Ishikawa (cell line): ENCODE measurements at regions not wholly inside any gene's neighbourhood (a gene's known extent, or its start where the extent isn't known, plus 50 kb on each side); places are given as distances from the start of the nearest gene placed in this dataset.

Experiments
- CEBPB ChIP-seq: IDR thresholded peaks from 2 replicates; pipeline ENCODE4 v1.6.1; 2012
- CREB1 ChIP-seq: IDR thresholded peaks from 2 replicates; pipeline ENCODE4 v1.6.1; 2012; ENCODE audit warnings: low read depth
- EGR1 ChIP-seq: IDR thresholded peaks from 2 replicates; pipeline ENCODE4 v1.6.1; 2012
- EP300 ChIP-seq: IDR thresholded peaks from 2 replicates; pipeline ENCODE4 v1.6.1; 2012; ENCODE audit warnings: borderline replicate concordance
- NFIC ChIP-seq: IDR thresholded peaks from 2 replicates; pipeline ENCODE4 v1.6.1; 2012
- REST ChIP-seq: IDR thresholded peaks from 2 replicates; pipeline ENCODE4 v1.6.1; 2012; ENCODE audit warnings: low read depth, mild to moderate bottlenecking
- TAF1 ChIP-seq: IDR thresholded peaks from 2 replicates; pipeline ENCODE4 v1.6.1; 2012; ENCODE audit warnings: low read depth, mild to moderate bottlenecking
- TEAD4 ChIP-seq: IDR thresholded peaks from 2 replicates; pipeline ENCODE4 v1.6.1; 2012
- USF1 ChIP-seq: IDR thresholded peaks from 2 replicates; pipeline ENCODE4 v1.6.1; 2012
- ZBTB7A ChIP-seq: IDR thresholded peaks from 2 replicates; pipeline ENCODE4 v1.6.1; 2012; ENCODE audit warnings: low read depth
- TF ChIP-seq, protein P1 (sequence below): IDR thresholded peaks from 2 replicates; pipeline ENCODE4 v1.6.1; 2012

DNA sequence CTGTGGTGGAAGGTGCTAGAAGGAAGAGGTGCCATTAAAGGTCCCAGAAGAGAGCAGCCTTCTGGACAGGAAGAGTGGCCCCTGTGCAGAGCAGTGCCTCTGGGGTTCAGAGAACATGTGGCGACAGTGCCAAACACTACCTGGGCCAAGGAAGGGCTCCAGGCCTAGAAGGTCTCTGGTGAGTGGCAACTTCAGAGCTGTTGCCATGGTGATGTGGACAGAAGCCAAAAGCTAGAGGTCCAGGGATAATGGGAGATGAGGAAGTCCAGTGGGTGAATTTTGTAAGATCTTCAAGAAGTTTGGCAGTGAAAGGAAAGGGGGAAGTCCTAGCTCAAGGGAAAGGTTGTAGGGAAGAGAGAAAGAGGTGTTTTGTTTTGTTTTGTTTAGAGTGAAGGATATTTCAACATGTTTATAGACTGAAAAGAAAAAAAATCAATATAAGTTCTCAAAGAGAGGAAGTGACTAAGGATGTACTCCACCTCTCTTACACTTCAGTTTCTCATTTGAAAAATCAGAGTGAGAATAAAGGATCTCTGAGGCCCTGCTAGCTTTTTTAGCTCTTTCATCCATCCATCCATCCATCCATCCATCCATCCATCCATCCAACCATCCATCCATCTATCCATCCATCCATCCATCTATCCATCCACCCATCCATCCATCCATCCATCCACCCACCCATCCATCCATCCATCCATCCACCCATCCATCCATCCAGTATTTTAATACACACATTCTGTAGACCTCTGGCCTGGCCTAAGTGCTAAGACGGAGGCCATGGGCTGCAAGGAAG, 77.1 kb upstream of the DUSP5 start:
- TF ChIP-seq TEAD4 = no peak
- TF ChIP-seq ZBTB7A = no peak
- TF ChIP-seq USF1 = no peak
- TF ChIP-seq TAF1 = no peak
- no peak for TF ChIP-seq EGR1
- TF ChIP-seq NFIC = peak; percentile 64
- no peak for TF ChIP-seq CREB1
- TF ChIP-seq, protein P1, sequence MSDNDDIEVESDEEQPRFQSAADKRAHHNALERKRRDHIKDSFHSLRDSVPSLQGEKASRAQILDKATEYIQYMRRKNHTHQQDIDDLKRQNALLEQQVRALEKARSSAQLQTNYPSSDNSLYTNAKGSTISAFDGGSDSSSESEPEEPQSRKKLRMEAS = no peak
- no peak for TF ChIP-seq EP300
- TF ChIP-seq REST = no peak
- TF ChIP-seq CEBPB = no peak
